ENCODE measurements at regions not wholly inside any gene's neighbourhood (a gene's known extent, or its start where the extent isn't known, plus 50 kb on each side); places are given as distances from the start of the nearest gene placed in this dataset.

DNA sequence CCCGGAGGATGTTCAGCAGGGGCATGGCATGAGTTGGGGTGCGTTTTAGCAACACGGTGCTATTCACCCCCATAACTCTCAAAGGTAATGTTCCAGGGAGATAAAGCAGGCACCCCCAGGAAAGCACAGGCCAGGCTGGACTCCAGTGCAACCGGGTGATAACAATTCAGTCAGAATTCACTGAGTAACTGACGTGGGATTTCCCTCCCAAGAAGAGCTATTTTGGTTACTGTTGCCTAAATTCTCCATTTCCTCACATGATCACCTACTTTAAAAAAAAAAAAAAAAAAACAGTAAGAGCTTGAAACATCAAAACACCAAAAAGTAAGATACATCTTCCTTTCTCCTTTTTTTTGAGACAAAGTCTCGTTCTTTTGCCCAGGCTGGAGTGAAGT lies 137.6 kb upstream of the WWC1 start:
- no peak for TF ChIP-seq ZFP3 (CRISPR knock-in tag; IDR thresholded peaks at IDR 0.05)
- TF ChIP-seq TOX (CRISPR knock-in tag; IDR thresholded peaks at IDR 0.05; ENCODE audit: borderline replicate concordance) = no peak
- TF ChIP-seq, protein P1, sequence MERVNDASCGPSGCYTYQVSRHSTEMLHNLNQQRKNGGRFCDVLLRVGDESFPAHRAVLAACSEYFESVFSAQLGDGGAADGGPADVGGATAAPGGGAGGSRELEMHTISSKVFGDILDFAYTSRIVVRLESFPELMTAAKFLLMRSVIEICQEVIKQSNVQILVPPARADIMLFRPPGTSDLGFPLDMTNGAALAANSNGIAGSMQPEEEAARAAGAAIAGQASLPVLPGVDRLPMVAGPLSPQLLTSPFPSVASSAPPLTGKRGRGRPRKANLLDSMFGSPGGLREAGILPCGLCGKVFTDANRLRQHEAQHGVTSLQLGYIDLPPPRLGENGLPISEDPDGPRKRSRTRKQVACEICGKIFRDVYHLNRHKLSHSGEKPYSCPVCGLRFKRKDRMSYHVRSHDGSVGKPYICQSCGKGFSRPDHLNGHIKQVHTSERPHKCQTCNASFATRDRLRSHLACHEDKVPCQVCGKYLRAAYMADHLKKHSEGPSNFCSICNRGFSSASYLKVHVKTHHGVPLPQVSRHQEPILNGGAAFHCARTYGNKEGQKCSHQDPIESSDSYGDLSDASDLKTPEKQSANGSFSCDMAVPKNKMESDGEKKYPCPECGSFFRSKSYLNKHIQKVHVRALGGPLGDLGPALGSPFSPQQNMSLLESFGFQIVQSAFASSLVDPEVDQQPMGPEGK (CRISPR knock-in tag; IDR thresholded peaks at IDR 0.05; ENCODE audit: borderline replicate concordance) = no peak
- TF ChIP-seq, protein P2, sequence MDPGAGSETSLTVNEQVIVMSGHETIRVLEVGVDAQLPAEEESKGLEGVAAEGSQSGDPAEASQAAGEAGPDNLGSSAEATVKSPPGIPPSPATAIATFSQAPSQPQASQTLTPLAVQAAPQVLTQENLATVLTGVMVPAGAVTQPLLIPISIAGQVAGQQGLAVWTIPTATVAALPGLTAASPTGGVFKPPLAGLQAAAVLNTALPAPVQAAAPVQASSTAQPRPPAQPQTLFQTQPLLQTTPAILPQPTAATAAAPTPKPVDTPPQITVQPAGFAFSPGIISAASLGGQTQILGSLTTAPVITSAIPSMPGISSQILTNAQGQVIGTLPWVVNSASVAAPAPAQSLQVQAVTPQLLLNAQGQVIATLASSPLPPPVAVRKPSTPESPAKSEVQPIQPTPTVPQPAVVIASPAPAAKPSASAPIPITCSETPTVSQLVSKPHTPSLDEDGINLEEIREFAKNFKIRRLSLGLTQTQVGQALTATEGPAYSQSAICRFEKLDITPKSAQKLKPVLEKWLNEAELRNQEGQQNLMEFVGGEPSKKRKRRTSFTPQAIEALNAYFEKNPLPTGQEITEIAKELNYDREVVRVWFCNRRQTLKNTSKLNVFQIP (CRISPR knock-in tag; IDR thresholded peaks at IDR 0.05; ENCODE audit: borderline replicate concordance, low read depth) = no peak
- no peak for TF ChIP-seq ARNTL (CRISPR knock-in tag; IDR thresholded peaks at IDR 0.05; ENCODE audit: borderline replicate concordance, low read depth)
- TF ChIP-seq BACH2 (CRISPR knock-in tag; IDR thresholded peaks at IDR 0.05; ENCODE audit: borderline replicate concordance) = no peak
- no peak for TF ChIP-seq ZFP30 (CRISPR knock-in tag; IDR thresholded peaks at IDR 0.05)
- no peak for TF ChIP-seq ZC3H10 (CRISPR knock-in tag; IDR thresholded peaks at IDR 0.05)
- no peak for TF ChIP-seq TCF4 (CRISPR knock-in tag; IDR thresholded peaks at IDR 0.05; ENCODE audit: borderline replicate concordance)

All from SK-N-SH treated with all-trans-retinoic acid at 6 μM for 48 hours (cell line).